SU-DHL-6 (cell line): ENCODE measurements at regions not wholly inside any gene's neighbourhood (a gene's known extent, or its start where the extent isn't known, plus 50 kb on each side); places are given as distances from the start of the nearest gene placed in this dataset.

Experiments
- EZH2phosphoT487 ChIP-seq: fragments of 200-600 bp; sonication (generic), shearing (Covaris generic); conservative IDR thresholded peaks from 2 replicates; pipeline ENCODE4 v1.6.1; 2018; ENCODE audit warnings: mild to moderate bottlenecking, antibody characterized with exemption, low read length, moderate library complexity, mixed read lengths
- TF ChIP-seq, protein P1 (sequence below): fragments of 200-600 bp; sonication (generic); IDR thresholded peaks from one replicate; pipeline ENCODE4 v1.5.1; 2017; ENCODE audit warnings: antibody characterized with exemption, mild to moderate bottlenecking, low read length, moderate library complexity; ENCODE audit not compliant: insufficient read depth, poor library complexity, severe bottlenecking

DNA sequence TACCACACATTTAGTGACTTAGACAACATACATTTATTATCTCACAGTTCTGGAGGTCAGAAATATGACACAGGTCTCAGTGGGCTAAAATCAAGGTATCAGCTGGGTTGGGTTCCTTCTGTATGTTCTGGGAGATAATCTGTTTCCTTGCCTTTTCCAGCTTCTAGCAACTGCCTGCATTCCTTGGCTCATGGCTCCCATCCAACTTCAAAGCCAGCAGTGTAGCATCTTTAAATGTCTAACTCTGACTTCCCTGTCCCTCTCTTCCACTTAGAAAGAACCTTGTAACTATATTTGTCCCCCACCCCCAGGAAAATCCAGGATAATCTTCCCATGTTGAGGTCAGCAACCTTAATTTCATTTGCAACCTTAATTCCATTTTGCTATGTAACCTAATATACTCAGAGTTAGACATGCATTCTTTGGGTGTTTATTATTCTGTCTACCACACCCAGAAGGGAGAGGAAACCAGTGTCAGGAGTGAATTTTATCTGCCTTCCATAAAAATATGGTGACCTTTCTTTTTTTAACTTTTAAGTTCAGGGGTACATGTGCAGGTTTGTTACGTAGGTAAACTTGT lies 57.3 kb upstream of the SMIM30 start:
- TF ChIP-seq, protein P1, sequence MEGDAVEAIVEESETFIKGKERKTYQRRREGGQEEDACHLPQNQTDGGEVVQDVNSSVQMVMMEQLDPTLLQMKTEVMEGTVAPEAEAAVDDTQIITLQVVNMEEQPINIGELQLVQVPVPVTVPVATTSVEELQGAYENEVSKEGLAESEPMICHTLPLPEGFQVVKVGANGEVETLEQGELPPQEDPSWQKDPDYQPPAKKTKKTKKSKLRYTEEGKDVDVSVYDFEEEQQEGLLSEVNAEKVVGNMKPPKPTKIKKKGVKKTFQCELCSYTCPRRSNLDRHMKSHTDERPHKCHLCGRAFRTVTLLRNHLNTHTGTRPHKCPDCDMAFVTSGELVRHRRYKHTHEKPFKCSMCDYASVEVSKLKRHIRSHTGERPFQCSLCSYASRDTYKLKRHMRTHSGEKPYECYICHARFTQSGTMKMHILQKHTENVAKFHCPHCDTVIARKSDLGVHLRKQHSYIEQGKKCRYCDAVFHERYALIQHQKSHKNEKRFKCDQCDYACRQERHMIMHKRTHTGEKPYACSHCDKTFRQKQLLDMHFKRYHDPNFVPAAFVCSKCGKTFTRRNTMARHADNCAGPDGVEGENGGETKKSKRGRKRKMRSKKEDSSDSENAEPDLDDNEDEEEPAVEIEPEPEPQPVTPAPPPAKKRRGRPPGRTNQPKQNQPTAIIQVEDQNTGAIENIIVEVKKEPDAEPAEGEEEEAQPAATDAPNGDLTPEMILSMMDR, result no peak
- no peak for TF ChIP-seq EZH2phosphoT487
